SU-DHL-6 (cell line): ENCODE measurements at regions not wholly inside any gene's neighbourhood (a gene's known extent, or its start where the extent isn't known, plus 50 kb on each side); places are given as distances from the start of the nearest gene placed in this dataset.

Experiments used
- CTCF ChIP-seq: fragments of 200-600 bp; sonication (generic); IDR thresholded peaks from one replicate; pipeline ENCODE4 v1.5.1; 2017; ENCODE audit warnings: antibody characterized with exemption, mild to moderate bottlenecking, low read length, moderate library complexity; ENCODE audit not compliant: insufficient read depth, poor library complexity, severe bottlenecking
- EZH2phosphoT487 ChIP-seq: fragments of 200-600 bp; sonication (generic), shearing (Covaris generic); conservative IDR thresholded peaks from 2 replicates; pipeline ENCODE4 v1.6.1; 2018; ENCODE audit warnings: mild to moderate bottlenecking, antibody characterized with exemption, low read length, moderate library complexity, mixed read lengths

GRCh38 chr9:28124917-28125316 lies 551.6 kb upstream of the C9orf72 start:
- TF ChIP-seq CTCF (no peak), EZH2phosphoT487 (no peak)
